Activated CD4-positive, alpha-beta T cell treated with anti-CD3 and anti-CD28 coated beads, Interleukin-2, amount 50 U/mL, for 48 hours (primary cell): ENCODE measurements at regions not wholly inside any gene's neighbourhood (a gene's known extent, or its start where the extent isn't known, plus 50 kb on each side); places are given as distances from the start of the nearest gene placed in this dataset.
"Not testable (repeated sequence)": the region's sequence is repeated elsewhere in the genome, so short reads cannot be mapped to it uniquely, and the experiment has no call there.

Experiments used
- DNase-seq, 2 experiments: peaks; one replicate each; pipeline ENCODE4 v3.0.0-alpha.2; 2020

GRCh38 chr3:20537234-20537633 lies 351.2 kb upstream of the SGO1 start:
- no peak for DNase-seq

- DNase-seq = no peak
Measured at GRCh38 chr3:20529911-20530310, 343.9 kb upstream of the SGO1 start.

- DNase-seq = no peak
Measured at GRCh38 chr3:20528180-20528770, 342.3 kb upstream of the SGO1 start.

- no peak for DNase-seq
Measured at GRCh38 chr3:20527368-20527767, 341.4 kb upstream of the SGO1 start.

DNA sequence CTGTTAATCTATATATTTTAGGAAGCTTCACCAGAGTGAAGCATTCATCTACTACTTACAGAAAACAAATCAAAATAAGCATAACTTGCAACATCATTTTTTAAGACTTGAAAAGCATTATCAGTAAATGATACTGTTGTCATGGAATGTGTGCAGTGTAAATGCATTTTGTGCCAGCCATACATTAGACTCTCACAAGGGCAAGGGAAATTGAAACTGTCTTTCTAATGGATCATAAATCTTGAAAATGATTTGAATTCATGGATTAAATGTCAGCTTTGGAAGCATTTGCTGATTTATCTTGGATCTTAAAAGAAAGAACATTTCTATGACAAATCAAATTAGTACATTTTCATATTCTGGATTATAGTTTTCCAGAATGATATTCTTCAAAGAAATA lies 338.3 kb upstream of the SGO1 start:
- no peak for DNase-seq

DNA sequence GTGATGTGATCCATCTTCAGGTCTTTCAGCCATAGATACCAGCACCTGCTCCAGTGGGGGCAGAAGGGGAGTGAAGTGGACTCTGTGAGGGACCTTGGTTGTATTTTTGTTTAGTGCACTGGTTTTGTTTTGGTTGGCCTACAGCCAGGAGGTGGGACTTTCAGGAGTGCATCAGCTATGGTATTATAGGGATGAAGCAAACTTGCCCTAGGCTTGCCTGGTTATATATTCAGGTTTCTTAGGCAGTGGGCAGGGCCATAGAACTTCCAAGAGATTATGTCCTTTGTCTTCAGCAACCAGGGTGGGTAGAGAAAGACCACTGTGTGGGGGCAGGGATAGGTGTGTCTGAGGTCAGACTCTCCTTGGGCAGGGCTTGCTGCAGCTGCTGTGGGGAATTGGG lies 337.3 kb upstream of the SGO1 start:
- no peak for DNase-seq

GRCh38 chr3:20517316-20517715 lies 331.3 kb upstream of the SGO1 start:
- not testable (repeated sequence) for DNase-seq

DNA sequence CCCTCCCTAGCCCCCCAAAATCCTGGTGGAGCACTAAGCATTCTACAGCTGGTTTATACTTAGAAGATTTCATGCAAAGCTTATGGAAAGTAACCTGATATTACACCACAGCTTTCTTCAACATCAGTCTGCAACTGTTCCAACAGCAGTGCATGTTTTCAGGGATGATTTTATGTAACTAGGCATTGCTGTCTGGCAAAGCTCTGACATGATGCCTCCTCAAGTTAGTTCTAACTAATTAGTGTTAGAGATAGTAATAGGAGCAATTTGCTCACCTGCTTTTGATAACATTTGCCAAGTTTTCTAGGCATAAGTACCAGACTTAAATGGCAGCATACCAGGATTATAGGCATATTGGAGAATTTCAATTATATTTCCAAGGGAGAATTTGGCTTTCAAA lies 330.3 kb upstream of the SGO1 start:
- no peak for DNase-seq

DNA sequence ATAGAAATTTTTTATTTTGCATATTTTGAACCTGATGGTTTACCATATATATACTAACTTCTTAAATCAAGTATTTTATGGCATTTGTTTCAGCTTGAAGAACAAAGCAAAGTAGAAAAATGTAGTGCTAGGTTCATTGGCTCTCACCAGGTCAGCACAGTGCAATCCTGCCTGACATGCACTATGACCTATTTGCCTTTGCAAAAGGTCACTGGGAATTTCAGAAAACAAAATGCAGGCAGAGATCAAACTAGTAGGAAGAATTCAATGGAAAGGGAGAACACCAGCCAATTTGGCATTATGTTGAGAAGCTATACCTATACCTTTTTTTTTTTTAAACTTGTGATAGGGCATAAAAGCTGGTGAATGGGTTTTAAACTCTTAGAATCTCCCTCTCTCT lies 329.8 kb upstream of the SGO1 start:
- no peak for DNase-seq

DNA sequence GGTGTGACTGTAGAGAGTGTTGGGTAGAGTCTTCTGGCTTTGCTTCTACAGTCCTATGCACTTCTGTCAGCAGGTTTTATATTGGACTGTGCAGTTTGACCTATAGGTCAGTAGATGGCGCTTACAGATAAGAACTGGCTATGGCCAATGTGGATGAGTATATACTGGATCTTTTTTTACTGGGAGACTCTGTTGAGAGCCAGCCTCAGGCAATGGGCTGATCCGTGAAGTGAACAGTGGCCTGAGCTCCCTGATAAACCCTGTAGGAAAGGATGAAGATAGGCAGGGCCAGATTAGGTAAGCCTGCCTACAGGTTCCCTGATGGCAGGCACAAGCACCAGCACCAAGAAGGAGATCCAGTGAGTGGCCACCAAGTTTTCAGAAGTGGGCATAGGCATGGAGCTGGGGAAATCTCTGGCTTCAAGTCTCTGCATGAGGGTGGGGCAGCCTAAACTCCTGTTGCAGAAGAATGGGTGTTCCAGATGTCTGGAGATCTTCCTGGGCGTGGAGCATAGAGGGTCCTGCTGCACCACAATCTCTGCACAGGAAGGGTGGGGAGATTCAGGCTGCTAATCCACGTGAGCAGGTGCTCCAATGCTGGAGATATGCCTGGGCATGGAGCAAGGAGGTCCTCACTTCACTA lies 326.0 kb upstream of the SGO1 start:
- no peak for DNase-seq

DNA sequence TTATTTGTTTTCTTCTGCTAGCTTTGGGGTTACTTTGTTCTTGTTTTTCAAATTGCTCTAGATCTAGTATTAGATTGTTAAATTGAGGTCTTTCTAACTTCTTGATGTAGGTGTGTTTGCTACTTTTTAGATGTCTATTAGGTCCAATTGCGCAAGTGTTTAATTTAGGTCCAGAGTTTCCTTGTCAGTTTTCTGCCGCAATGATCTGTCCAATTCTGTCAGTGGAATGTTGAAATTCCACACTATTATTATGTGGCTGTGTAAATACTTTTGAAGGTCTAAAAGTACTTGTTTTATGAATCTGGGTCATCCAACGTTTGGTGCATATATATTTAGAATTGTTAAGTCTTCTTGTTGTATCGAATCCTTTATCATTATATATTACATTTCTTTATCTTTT lies 324.4 kb upstream of the SGO1 start:
- DNase-seq = no peak

DNA sequence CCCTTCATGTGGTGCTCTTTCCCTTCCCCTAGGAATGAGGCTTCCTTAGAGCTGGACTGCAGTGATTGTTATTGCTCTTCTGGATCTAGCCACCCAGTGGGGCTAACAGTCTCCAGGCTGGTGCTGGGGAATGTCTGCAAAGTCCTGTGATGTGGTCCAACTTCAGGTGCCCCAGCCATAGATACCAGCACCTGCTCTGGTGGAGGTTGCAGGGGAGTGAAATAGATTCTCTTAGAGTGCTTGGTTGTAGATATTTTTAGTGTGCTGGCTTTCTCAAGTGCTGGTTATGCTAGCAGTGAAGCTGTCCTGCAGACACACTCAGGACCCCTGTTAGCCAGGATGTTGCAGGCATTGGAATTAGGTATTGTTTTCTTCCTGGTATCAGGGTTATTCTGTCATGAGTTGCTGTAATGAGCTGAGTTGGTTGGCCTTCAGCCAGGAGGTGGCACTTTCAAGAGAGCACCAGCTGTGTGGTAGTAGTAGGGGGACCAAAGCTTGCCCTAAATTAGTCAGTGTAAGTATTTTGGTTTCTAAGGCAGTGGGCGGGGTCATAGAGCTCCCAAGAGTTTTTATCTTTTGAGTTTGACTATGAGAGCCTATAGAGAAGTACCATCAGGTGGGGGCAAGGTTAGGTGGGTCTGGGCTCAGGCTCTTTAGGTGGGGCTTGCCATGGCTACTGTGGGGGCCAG lies 317.5 kb upstream of the SGO1 start:
- no peak for DNase-seq

DNA sequence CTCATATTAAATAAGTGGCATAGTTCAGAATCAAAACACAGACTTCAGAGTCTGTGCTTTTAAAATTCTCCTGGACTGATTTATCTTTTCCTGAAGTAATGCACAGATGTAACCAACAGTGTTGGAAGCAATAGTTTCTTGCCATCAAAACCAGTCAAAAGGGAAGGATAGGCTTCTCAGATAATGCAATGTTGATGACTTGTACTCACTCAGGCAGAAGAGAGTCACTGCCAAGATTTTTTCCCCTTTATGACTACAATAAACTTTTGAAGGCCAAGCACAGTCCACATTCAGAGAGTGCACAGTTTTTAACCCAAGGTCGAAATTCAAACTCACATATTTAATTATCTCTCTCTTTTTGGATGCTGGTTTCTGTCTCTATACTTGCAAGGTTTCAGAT lies 305.0 kb upstream of the SGO1 start:
- no peak for DNase-seq

GRCh38 chr3:20488151-20488550 lies 302.1 kb upstream of the SGO1 start:
- no peak for DNase-seq

- no peak for DNase-seq
Measured at GRCh38 chr3:20484126-20484525, 298.1 kb upstream of the SGO1 start.

DNA sequence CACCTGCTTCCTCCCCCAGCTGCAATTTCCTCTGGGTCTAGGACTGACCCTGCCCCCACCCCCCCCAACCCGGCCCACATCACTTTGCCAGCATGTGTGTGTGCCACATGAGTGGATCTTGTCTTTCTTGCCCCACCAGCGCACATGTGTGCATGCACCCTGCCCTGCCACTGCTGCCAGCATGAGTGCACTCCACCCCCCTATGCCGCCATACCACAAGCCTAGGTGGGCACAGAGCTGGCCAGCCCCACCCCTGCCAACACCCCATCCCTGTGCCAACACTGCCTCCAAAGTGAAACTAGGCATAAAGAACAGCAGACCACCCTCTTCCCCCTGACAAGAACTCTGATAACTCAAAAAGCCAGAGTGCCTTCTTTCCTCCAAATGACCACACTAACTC lies 296.3 kb upstream of the SGO1 start:
- no peak for DNase-seq

- no peak for DNase-seq
Measured at GRCh38 chr3:20480786-20481365, 294.9 kb upstream of the SGO1 start.

DNA sequence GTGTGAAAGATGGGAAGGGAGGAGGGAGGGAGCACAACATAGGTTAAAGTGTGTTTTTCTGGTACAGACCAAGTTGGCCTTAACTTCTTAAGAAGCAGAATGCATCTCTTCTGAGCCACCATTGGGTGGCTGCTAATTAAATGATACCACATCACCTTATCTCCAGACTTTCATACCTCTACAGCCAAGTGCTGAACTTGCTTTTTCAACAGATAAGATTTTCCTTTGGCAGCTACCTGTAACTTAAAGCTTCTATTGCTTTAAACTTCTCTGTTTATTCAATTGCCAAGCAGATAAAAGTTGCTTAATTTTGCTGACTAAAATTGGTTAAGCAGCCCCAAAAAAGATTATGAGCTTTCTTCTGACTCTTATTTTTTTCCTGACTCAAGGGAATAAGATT lies 292.4 kb upstream of the SGO1 start:
- no peak for DNase-seq

DNA sequence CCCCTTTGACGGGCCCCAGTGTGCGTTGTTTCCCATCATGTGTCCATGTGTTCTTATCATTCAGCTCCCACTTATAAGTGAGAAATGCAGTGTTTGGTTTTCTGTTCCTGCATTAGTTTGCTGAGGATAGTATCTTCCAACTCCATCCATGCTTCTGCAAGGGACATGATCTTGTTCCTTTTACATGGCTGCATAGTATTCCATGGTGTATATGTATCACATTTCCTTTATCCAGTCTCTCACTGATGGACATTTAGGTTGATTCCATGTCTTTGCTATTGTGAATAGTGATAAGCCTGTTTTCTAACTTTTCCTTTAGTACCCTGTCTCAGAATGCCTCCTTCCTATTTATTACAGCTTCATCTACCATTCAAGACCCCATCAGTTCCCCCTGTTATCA lies 278.2 kb upstream of the SGO1 start:
- not testable (repeated sequence) for DNase-seq

GRCh38 chr3:20462723-20463122 lies 276.7 kb upstream of the SGO1 start:
- no peak for DNase-seq

GRCh38 chr3:20462226-20462625 lies 276.2 kb upstream of the SGO1 start:
- no peak for DNase-seq

- DNase-seq = no peak
Measured at GRCh38 chr3:20458994-20459716, 273.1 kb upstream of the SGO1 start.

- DNase-seq = no peak
Measured at GRCh38 chr3:20456511-20456910, 270.5 kb upstream of the SGO1 start.

- no peak for DNase-seq
Measured at GRCh38 chr3:20451170-20451569, 265.2 kb upstream of the SGO1 start.
